ENCODE measurements at regions not wholly inside any gene's neighbourhood (a gene's known extent, or its start where the extent isn't known, plus 50 kb on each side); places are given as distances from the start of the nearest gene placed in this dataset.
"Not testable (repeated sequence)": the region's sequence is repeated elsewhere in the genome, so short reads cannot be mapped to it uniquely, and the experiment has no call there.

GRCh38 chr5:54884195-54884536 lies 101.2 kb downstream of the ESM1 start:
- DNase-seq (ENCODE audit: low read depth): no peak

- DNase-seq (ENCODE audit: low read depth): peak; percentile 31
Observed at GRCh38 chr5:54883374-54884194, 101.8 kb downstream of the ESM1 start.

GRCh38 chr5:54882841-54883240 lies 102.6 kb downstream of the ESM1 start:
- DNase-seq (ENCODE audit: low read depth): no peak

DNA sequence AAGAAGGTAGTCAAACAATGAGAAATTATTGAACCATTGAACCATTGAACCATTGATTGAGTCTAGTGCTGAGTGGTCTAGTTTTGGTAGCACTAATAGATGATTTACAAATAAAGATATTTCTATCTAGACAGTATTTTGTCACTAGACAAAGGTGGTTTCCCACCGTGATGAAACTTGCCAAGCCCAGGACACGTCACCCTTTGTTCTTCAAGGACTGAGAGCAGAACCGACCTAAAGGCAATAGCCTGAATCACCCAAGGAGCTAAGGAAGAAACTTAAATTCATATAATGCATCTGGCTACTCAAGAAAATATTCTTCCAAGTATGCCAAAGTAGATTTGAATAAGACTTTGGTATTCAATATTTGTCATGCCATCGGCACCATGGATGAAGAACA lies 103.3 kb downstream of the ESM1 start:
- no peak for DNase-seq (ENCODE audit: low read depth)

DNA sequence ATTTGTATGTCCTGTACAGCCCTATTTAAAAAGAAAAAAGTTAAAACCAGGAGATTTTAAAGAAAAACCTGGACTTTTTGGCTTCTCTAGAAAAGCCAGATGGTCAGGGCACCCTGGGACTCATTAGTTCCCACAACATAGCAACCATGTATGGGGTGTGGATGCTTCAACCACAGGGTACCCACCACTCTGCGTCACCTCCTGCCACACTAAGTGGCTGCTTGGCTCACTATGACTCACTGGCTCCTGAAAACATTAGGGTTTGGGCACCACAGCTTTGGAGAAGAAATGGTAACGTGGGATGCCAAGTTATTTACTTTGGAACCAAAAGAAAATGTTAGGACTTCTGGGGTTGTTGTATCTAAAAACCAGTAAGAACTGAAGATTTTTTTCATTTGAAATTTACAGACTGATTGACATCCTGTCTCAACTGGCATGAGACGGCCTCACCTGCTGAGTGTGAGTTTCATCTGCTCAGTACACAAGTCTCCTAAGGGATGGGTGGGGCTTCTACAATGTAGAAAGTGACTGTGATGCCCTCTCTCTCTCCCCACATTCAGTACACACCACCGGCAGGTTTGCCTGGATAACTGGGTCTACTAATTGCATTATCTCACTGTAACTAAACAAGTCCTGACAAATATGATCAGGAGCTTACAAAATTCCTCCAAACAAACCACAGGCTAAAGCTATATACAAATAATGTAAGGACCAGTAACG lies 103.9 kb downstream of the ESM1 start:
- DNase-seq (ENCODE audit: low read depth): no peak

DNA sequence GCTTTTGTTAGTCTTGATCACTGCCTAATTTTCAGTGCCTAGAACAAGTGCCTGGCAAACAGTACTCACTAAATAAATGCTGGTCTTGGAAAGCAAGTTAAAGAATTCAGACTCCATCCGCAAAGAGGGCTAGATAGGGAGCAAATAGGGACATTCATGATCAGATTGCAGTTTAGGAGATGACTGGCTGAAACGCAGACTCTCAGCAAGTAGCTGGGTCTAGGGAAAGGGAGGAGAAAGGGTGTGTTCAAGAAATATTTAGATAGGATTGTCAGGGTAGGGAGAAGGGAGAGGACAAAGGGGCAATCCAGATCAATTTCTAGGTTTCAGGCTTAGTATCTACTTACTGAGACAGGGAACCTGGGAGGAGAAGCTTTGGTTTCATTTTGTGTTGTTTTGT lies 108.4 kb downstream of the ESM1 start:
- DNase-seq (ENCODE audit: low read depth): no peak

- no peak for DNase-seq (ENCODE audit: low read depth)
Observed at GRCh38 chr5:54876556-54876955, 108.8 kb downstream of the ESM1 start.

DNA sequence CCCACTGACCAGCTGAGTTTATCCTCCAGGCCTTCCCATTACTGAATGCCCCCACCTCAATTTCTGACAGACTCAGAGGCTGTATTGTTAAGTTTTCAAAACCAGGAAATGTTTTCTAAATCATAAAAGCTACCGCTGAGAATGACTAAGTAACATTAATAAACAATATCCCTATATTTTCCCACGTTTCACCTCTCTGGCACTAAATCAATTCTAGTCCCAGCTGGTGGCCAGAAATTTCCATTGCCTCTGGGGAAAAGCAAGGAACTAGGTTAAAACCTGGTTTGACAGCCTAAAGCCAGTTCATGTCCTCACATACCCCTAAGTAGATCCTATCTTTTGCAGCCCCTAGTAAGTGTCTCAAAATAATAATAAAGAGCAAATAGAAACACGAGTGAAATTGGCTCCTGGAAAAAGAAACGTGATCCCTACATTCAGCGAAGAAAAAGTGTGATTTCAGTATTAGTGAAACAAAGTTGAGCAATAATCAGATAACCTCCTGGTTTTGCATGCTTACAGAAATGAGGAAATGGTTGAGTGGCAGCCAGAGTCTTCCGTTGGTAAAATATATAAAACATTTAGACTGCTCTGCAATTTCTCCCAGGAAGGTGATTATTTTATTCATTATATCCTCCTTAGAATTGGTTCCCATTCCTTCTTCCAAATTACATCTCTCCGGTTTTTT lies 110.9 kb downstream of the ESM1 start:
- peak; percentile 82 for DNase-seq (ENCODE audit: low read depth)

- peak; percentile 49 for DNase-seq (ENCODE audit: low read depth)
Observed at GRCh38 chr5:54873691-54874090, 111.7 kb downstream of the ESM1 start.

GRCh38 chr5:54872810-54873209 lies 112.6 kb downstream of the ESM1 start:
- no peak for DNase-seq (ENCODE audit: low read depth)

GRCh38 chr5:54870271-54870670 lies 115.1 kb downstream of the ESM1 start:
- no peak for DNase-seq (ENCODE audit: low read depth)

DNA sequence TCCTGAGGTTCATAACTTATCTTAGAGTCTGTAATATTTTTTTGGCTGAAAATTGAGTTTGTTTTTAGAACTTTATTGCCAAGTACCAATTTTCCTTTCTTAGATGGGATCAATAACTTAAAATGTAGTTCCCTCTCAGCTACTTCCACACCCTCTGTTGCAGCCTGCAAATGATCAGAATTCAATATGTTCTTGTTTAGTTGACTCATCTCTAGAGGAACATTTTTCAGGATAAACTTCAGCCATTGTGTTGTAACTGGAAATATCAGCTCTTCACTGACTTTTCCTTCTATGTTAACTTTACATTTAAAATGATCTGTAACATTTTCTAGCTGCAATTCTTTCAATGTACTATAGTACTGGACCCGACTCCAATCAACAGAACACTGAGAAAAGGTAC lies 115.7 kb downstream of the ESM1 start:
- no peak for DNase-seq (ENCODE audit: low read depth)

GRCh38 chr5:54868511-54869483 lies 116.6 kb downstream of the ESM1 start:
- no peak for DNase-seq (ENCODE audit: low read depth)

GRCh38 chr5:54867310-54867944 lies 118.0 kb downstream of the ESM1 start:
- DNase-seq (ENCODE audit: low read depth): peak; percentile 60

- not testable (repeated sequence) for DNase-seq (ENCODE audit: low read depth)
Observed at GRCh38 chr5:54864911-54865515, 120.4 kb downstream of the ESM1 start.

DNA sequence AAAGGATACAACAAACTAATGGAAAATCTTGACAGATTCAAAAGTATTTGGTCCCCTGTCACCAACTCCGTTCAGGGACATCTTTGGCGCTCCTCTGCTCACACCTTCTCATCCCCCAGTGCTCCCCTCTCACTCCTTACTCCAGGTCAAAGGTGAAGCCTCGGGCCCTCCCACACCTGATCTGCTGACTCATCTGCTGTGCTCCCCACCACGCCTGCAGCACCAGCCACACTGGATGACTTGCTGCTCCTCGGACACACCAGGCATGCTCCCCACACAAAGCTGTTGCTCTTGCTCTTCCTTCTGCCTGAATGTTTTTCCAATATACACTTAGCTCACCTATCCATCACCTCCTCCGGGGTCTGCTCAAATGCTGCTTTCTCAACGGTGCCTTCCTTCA lies 123.4 kb downstream of the ESM1 start:
- peak; percentile 34 for DNase-seq (ENCODE audit: low read depth)

- peak; percentile 64 for DNase-seq (ENCODE audit: low read depth)
Observed at GRCh38 chr5:54861212-54861894, 124.0 kb downstream of the ESM1 start.

DNA sequence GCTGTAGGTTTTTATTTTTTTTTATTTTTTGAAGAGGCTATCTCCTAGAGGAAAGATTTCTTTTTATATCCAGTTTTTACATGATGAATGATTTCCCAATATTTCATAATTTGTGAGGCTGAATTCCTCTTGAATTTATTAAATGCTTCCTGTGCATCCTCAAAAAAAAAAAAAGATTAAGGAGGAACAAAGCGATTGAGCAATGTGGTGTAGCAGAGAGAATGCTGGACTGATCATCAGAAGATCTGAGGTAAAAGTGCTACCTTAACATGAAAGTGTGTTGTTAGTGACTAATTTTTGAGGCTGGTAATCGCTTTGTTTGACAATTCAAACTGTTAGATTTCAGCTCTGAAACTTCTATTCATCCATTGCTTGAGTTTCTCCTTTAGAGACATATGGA lies 125.1 kb downstream of the ESM1 start:
- DNase-seq (ENCODE audit: low read depth): peak; percentile 63

- DNase-seq (ENCODE audit: low read depth): no peak
Observed at GRCh38 chr5:54859316-54859715, 126.1 kb downstream of the ESM1 start.

DNA sequence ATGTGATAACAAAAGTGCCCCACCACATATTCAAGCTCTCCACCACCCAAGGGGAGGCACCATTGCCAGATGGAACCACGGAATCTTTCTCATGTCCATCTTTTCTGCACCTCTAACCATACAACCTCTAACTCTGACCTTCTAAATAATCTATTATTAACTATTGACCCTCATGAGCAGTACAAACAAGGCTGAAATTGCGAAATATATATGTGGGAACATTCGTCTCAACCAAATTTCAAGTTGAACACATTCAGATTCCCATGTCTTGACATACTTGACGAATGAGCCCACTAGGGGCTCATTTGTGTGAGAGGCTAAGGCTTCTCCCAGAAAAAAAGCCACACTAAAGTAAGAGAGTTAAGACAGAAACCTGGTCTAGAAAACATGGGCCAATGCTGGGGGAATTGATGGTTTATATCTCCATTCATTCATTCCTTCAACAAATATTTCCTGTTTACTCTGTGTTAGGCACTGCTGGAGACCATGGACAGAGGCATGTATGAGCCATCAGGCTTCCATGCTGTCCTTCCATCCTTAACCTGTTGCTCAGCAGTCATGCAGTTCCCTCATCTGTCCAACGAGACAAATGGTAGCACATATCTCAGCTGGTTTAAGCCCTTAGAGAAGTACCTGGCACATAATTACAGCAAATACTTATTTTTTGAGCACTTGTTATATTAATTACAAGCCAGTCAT lies 130.4 kb downstream of the ESM1 start:
- DNase-seq (ENCODE audit: low read depth): no peak
